Lung (tissue), 11 donors: ENCODE measurements at regions not wholly inside any gene's neighbourhood (a gene's known extent, or its start where the extent isn't known, plus 50 kb on each side); places are given as distances from the start of the nearest gene placed in this dataset.
A peak's percentile ranks its signal among the peaks of the same experiment; 100 is the strongest.

Source experiments
- ATAC-seq: fragments of 200-7000 bp; cut with Tn5 transposase; one replicate; pipeline ENCODE4 v1.9.1; 2020; ENCODE audit warnings: moderate number of reproducible peaks; ENCODE audit not compliant: insufficient read depth, low FRiP score
- DNase-seq, 3 donors: peaks; one replicate each; pipeline ENCODE4 v3.0.0-alpha.2; 2013 to 2017
- H3K27ac ChIP-seq, 2 donors: one replicate each; pipeline ENCODE4 v1.5.1; 2013; ENCODE audit warnings: mild to moderate bottlenecking in 2 of 2, moderate library complexity in 2 of 2, control low read depth in 1 of 2, inconsistent platforms in 1 of 2, low read depth in 1 of 2, low read length in 1 of 2
- H3K27me3 ChIP-seq, 3 donors: one replicate each; pipeline ENCODE4 v1.5.1; 2013; ENCODE audit warnings: low read length in 2 of 3; ENCODE audit not compliant: control insufficient read depth in 3 of 3, insufficient read depth in 3 of 3
- H3K36me3 ChIP-seq, 4 donors: one replicate each; pipeline ENCODE4 v1.5.1; 2013; ENCODE audit warnings: low read length in 4 of 4, mild to moderate bottlenecking in 1 of 4, moderate library complexity in 1 of 4; ENCODE audit not compliant: control insufficient read depth in 4 of 4, insufficient read depth in 4 of 4
- H3K4me1 ChIP-seq, 5 donors: one replicate each; pipeline ENCODE4 v1.5.1; 2013; ENCODE audit warnings: low read length in 5 of 5, mild to moderate bottlenecking in 2 of 5, moderate library complexity in 1 of 5; ENCODE audit not compliant: control insufficient read depth in 5 of 5, insufficient read depth in 5 of 5
- H3K4me3 ChIP-seq: one replicate; pipeline ENCODE4 v1.5.1; 2013; ENCODE audit warnings: mild to moderate bottlenecking, control low read depth, moderate library complexity
- H3K9ac ChIP-seq, 2 donors: one replicate each; pipeline ENCODE4 v1.5.1; 2013; ENCODE audit warnings: low read length in 2 of 2, control low read depth in 1 of 2; ENCODE audit not compliant: insufficient read depth in 1 of 2
- H3K9me3 ChIP-seq, 4 donors: one replicate each; pipeline ENCODE4 v1.5.1; 2013; ENCODE audit warnings: low read length in 3 of 4, mild to moderate bottlenecking in 1 of 4, moderate library complexity in 1 of 4; ENCODE audit not compliant: control insufficient read depth in 4 of 4, insufficient read depth in 3 of 4
- WGBS, 2 donors: extraction: QIAGEN DNeasy Blood & Tissue Kit; methylation state at CpG; one replicate each; pipeline ENCODE4 v1.1.7; 2013; 5-methylcytosine and 5-hydroxymethylcytosine counted together
- TF ChIP-seq, protein P1 (sequence below): IDR thresholded peaks from 2 replicates; pipeline ENCODE4 v1.5.1; 2012; ENCODE audit warnings: mild to moderate bottlenecking; ENCODE audit errors: control extremely low read depth, extremely low read depth
- donor health status: control.
- donor health status: control.
- donor health status: Bipolar disorder and iron deficiency.
- donor health status: healthy.
- donor health status: DM: yes; HTN: yes; CAD: no.

DNA sequence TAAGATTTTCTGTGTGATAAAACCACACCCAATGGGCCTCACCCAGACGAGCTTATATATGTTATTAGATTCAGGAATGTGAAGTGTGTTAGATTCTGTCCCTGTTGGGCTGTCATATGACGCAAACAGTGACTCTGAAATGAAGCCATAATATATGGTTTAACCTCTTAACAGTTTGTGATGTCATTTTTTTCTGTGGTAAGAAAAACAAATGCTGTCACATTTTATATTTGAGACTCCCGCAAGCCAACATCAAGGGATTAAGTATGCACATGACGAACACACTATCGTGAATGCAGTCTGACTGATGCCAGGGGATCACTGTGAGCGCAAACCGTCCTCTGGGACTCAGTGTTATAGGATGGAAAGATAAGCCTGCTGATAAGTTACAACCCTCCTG lies 321.7 kb downstream of the SH3GL2 start:
- no peak for ATAC-seq
- TF ChIP-seq, protein P1, sequence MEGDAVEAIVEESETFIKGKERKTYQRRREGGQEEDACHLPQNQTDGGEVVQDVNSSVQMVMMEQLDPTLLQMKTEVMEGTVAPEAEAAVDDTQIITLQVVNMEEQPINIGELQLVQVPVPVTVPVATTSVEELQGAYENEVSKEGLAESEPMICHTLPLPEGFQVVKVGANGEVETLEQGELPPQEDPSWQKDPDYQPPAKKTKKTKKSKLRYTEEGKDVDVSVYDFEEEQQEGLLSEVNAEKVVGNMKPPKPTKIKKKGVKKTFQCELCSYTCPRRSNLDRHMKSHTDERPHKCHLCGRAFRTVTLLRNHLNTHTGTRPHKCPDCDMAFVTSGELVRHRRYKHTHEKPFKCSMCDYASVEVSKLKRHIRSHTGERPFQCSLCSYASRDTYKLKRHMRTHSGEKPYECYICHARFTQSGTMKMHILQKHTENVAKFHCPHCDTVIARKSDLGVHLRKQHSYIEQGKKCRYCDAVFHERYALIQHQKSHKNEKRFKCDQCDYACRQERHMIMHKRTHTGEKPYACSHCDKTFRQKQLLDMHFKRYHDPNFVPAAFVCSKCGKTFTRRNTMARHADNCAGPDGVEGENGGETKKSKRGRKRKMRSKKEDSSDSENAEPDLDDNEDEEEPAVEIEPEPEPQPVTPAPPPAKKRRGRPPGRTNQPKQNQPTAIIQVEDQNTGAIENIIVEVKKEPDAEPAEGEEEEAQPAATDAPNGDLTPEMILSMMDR, result no peak
- peaks cover 0 to 2% (median 0%) of the 10 kb centered on the region in 4 donors for H3K9me3 ChIP-seq
- no peak overlapping the region for H3K9ac ChIP-seq
- H3K27ac ChIP-seq, result no peak overlapping the region
- peaks cover 0 to under 1% (median 0%) of the 10 kb centered on the region in 5 donors for H3K4me1 ChIP-seq
- no peaks in the 10 kb centered on the region for H3K36me3 ChIP-seq
- DNase-seq, result no peak
- no peak overlapping the region for H3K4me3 ChIP-seq
- WGBS, 2 donors, result 68 to 81% methylated on average over 7 of the region's 7 CpGs
- H3K27me3 ChIP-seq, result peaks cover 0 to 28% (median 20%) of the 10 kb centered on the region in 3 donors

DNA sequence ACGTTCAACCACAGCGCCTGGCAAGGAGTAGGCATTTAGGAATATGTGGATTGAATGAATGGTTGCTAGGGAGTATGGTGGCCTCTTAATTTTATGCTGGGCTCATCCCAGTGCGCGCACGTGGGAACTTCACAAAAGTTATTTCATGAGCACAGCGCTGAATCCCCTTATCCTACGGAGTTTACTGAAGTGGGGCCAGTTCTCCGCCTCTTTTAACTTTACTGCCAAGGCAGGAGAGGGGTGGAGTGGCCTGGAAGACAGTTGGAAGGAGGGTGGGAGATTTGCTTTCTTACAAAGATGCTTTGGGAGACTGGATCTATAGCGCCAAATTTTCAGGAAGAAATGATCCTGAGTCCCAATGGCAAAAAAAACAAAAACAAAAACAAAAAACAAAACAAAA lies 326.5 kb downstream of the SH3GL2 start:
- H3K27ac ChIP-seq, result no peak overlapping the region
- H3K27me3 ChIP-seq, result peaks cover 9 to 44% (median 34%) of the 10 kb centered on the region in 3 donors
- no peak for ATAC-seq
- H3K9me3 ChIP-seq, result peaks cover 0 to 4% (median 0%) of the 10 kb centered on the region in 4 donors
- no peak overlapping the region for H3K4me3 ChIP-seq
- no peak overlapping the region for H3K9ac ChIP-seq
- WGBS, 2 donors, result 27 to 30% methylated on average over 9 of the region's 9 CpGs
- H3K4me1 ChIP-seq, result peaks cover 0 to 11% (median 0%) of the 10 kb centered on the region in 5 donors
- H3K36me3 ChIP-seq, result no peaks in the 10 kb centered on the region
- TF ChIP-seq, protein P1, result no peak
- DNase-seq, result peak; percentile 40 to 64 (median 47)

DNA sequence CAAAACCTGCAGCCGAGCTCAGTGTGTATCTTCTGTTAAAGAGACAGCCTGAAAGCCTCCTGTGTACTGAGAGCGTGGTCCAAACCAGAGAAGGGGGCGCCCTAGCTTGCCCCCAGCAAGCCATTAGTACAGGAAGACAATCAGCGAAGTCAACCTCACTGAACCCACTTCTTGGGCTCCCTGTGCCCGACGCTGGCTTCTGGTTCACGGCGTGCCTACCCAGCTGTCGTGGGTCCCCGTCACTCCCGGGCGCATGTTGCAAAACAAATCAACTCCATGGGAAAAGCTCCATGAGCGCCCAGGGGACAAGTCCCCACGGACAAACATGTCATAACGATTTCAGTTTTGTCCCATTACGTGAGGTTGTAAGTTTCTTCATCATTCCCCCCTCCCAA lies 326.9 kb downstream of the SH3GL2 start:
- Histone ChIP-seq H3K27ac (no peak overlapping the region), H3K9me3 (peaks cover 0 to 4% (median 0%) of the 10 kb centered on the region in 4 donors), H3K4me3 (no peak overlapping the region), H3K4me1 (peaks cover 0 to 11% (median 0%) of the 10 kb centered on the region in 5 donors), H3K27me3 (peaks cover 9 to 44% (median 34%) of the 10 kb centered on the region in 3 donors), H3K9ac (peak overlapping the region in 1 of 2 donors; percentile 53), H3K36me3 (no peaks in the 10 kb centered on the region)
- WGBS, 2 donors, result 2 to 5% methylated on average over 16 of the region's 16 CpGs
- DNase-seq (peak; percentile 19 to 26 (median 22)), ATAC-seq (no peak)
- TF ChIP-seq, protein P1, result no peak
